ENCODE measurements at regions not wholly inside any gene's neighbourhood (a gene's known extent, or its start where the extent isn't known, plus 50 kb on each side); places are given as distances from the start of the nearest gene placed in this dataset.

DNA sequence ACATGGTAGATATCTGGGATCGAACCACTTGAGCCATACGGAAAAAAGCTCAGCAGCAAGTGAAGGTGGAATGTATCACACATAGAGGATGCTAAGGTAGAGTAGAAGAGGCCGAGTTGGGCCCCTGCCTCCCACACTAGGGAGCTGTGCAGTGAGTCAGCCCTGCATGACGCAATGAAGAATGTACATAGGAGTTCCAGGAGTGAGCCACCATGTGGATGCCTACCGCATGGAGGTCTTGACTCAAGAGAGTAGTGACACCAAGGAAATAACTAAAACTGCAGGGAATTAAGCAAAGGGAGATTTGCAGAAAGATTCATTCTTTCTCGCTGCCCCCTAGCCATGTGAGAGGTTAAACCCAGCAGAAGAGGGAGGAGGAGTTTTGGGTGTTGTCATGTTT, 389.6 kb upstream of the IGFBP7 start:
- Histone ChIP-seq H3K4me3 (no peak overlapping the region), H3K36me3 (ENCODE audit: insufficient read depth) (no peaks in the 10 kb centered on the region), H4K20me1 (replicated peaks; ENCODE audit: insufficient read depth) (no peaks in the 10 kb centered on the region), H3K4me2 (no peak overlapping the region), H3K9me2 (ENCODE audit: insufficient read depth) (no peaks in the 10 kb centered on the region), H3F3A (replicated peaks; ENCODE audit: low read depth) (no peaks in the 10 kb centered on the region), H3K27me3 (ENCODE audit: insufficient read depth) (no peaks in the 10 kb centered on the region), H3K79me2 (replicated peaks; ENCODE audit: insufficient read depth) (no peaks in the 10 kb centered on the region), H3K27ac (ENCODE audit: low read depth) (no peak overlapping the region), H3K4me1 (ENCODE audit: insufficient read depth) (no peaks in the 10 kb centered on the region), H2AFZ (no peak overlapping the region)
- DNase-seq (ENCODE audit: low spot score) = no peak
- ATAC-seq = no peak
- Mint-ChIP-seq H3K9me3 (no peaks in the 10 kb centered on the region), H3K27me3 (ENCODE audit: insufficient read depth, low read depth, poor library complexity) (no peaks in the 10 kb centered on the region), H3K4me1 (no peaks in the 10 kb centered on the region; the same call in 2 of the 3 replicates), H3K36me3 (ENCODE audit: low read depth) (no peaks in the 10 kb centered on the region), H3K4me3 (no peak overlapping the region), H3K27ac (no peak overlapping the region)
- TF ChIP-seq ZNF114 (CRISPR knock-in tag; IDR thresholded peaks at IDR 0.05) = no peak
- TF ChIP-seq POLR2AphosphoS5 (IDR thresholded peaks at IDR 0.05; ENCODE audit: low read depth) = no peak
- no peak for TF ChIP-seq EZH2 (IDR thresholded peaks at IDR 0.05; ENCODE audit: low read depth, unreplicated experiment)
- TF ChIP-seq, protein P1, sequence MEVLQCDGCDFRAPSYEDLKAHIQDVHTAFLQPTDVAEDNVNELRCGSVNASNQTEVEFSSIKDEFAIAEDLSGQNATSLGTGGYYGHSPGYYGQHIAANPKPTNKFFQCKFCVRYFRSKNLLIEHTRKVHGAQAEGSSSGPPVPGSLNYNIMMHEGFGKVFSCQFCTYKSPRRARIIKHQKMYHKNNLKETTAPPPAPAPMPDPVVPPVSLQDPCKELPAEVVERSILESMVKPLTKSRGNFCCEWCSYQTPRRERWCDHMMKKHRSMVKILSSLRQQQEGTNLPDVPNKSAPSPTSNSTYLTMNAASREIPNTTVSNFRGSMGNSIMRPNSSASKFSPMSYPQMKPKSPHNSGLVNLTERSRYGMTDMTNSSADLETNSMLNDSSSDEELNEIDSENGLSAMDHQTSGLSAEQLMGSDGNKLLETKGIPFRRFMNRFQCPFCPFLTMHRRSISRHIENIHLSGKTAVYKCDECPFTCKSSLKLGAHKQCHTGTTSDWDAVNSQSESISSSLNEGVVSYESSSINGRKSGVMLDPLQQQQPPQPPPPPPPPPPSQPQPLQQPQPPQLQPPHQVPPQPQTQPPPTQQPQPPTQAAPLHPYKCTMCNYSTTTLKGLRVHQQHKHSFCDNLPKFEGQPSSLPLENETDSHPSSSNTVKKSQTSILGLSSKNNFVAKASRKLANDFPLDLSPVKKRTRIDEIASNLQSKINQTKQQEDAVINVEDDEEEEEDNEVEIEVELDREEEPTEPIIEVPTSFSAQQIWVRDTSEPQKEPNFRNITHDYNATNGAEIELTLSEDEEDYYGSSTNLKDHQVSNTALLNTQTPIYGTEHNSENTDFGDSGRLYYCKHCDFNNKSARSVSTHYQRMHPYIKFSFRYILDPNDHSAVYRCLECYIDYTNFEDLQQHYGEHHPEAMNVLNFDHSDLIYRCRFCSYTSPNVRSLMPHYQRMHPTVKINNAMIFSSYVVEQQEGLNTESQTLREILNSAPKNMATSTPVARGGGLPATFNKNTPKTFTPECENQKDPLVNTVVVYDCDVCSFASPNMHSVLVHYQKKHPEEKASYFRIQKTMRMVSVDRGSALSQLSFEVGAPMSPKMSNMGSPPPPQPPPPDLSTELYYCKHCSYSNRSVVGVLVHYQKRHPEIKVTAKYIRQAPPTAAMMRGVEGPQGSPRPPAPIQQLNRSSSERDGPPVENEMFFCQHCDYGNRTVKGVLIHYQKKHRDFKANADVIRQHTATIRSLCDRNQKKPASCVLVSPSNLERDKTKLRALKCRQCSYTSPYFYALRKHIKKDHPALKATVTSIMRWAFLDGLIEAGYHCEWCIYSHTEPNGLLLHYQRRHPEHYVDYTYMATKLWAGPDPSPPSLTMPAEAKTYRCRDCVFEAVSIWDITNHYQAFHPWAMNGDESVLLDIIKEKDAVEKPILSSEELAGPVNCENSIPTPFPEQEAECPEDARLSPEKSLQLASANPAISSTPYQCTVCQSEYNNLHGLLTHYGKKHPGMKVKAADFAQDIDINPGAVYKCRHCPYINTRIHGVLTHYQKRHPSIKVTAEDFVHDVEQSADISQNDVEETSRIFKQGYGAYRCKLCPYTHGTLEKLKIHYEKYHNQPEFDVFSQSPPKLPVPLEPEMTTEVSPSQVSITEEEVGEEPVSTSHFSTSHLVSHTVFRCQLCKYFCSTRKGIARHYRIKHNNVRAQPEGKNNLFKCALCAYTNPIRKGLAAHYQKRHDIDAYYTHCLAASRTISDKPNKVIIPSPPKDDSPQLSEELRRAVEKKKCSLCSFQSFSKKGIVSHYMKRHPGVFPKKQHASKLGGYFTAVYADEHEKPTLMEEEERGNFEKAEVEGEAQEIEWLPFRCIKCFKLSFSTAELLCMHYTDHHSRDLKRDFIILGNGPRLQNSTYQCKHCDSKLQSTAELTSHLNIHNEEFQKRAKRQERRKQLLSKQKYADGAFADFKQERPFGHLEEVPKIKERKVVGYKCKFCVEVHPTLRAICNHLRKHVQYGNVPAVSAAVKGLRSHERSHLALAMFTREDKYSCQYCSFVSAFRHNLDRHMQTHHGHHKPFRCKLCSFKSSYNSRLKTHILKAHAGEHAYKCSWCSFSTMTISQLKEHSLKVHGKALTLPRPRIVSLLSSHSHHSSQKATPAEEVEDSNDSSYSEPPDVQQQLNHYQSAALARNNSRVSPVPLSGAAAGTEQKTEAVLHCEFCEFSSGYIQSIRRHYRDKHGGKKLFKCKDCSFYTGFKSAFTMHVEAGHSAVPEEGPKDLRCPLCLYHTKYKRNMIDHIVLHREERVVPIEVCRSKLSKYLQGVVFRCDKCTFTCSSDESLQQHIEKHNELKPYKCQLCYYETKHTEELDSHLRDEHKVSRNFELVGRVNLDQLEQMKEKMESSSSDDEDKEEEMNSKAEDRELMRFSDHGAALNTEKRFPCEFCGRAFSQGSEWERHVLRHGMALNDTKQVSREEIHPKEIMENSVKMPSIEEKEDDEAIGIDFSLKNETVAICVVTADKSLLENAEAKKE (CRISPR knock-in tag; IDR thresholded peaks at IDR 0.05) = no peak

DNA sequence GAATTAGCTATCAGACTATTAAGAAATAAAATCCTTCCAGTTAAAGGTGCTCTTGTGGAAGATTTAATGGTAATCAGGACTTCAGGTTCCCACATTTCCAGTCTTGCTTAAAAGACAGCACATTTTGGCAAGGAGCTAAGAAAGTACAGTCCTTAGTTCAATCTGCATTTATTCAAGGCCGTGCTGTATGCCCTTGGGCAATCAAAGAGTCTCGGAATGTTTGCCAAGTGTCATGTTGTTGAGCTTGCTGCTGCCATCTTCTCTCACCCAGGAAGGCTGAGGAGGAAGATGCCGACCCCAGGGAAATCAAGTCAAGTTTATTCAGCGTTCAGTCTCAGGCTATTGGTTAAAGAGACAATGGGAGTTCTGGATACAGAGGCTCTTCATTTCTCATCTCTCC, 388.1 kb upstream of the IGFBP7 start:
- no peaks in the 10 kb centered on the region for H3K27me3 ChIP-seq (ENCODE audit: insufficient read depth)
- H3K4me1 ChIP-seq (ENCODE audit: insufficient read depth) = no peaks in the 10 kb centered on the region
- no peak overlapping the region for H3K4me2 ChIP-seq
- Mint-ChIP-seq H3K27me3 (ENCODE audit: insufficient read depth, low read depth, poor library complexity) (no peaks in the 10 kb centered on the region), H3K4me1 (no peaks in the 10 kb centered on the region; the same call in 2 of the 3 replicates), H3K36me3 (ENCODE audit: low read depth) (no peaks in the 10 kb centered on the region), H3K4me3 (no peak overlapping the region), H3K27ac (no peak overlapping the region), H3K9me3 (no peaks in the 10 kb centered on the region)
- H3K36me3 ChIP-seq (ENCODE audit: insufficient read depth) = no peaks in the 10 kb centered on the region
- no peaks in the 10 kb centered on the region for H3F3A ChIP-seq (replicated peaks; ENCODE audit: low read depth)
- peak overlapping the region; percentile 25; the same call in 1 of the 2 replicates for H2AFZ ChIP-seq
- ATAC-seq (no peak), DNase-seq (ENCODE audit: low spot score) (no peak)
- H3K27ac ChIP-seq (ENCODE audit: low read depth) = no peak overlapping the region
- H3K9me2 ChIP-seq (ENCODE audit: insufficient read depth) = no peaks in the 10 kb centered on the region
- no peaks in the 10 kb centered on the region for H3K79me2 ChIP-seq (replicated peaks; ENCODE audit: insufficient read depth)
- no peak overlapping the region for H3K4me3 ChIP-seq
- H4K20me1 ChIP-seq (replicated peaks; ENCODE audit: insufficient read depth) = no peaks in the 10 kb centered on the region
- no peak for TF ChIP-seq CREB1 (CRISPR knock-in tag; IDR thresholded peaks at IDR 0.05; ENCODE audit: low read depth)
- TF ChIP-seq, protein P1 (CRISPR knock-in tag; IDR thresholded peaks at IDR 0.05) = no peak
- TF ChIP-seq EZH2 (IDR thresholded peaks at IDR 0.05; ENCODE audit: low read depth, unreplicated experiment) = no peak
- TF ChIP-seq ZNF114 (CRISPR knock-in tag; IDR thresholded peaks at IDR 0.05) = no peak
- TF ChIP-seq JUNB (IDR thresholded peaks at IDR 0.05; ENCODE audit: unreplicated experiment) = no peak
- TF ChIP-seq POLR2AphosphoS5 (IDR thresholded peaks at IDR 0.05; ENCODE audit: low read depth) = no peak

Data from GM23338 (cell line).